H1 (cell line): ENCODE measurements at regions not wholly inside any gene's neighbourhood (a gene's known extent, or its start where the extent isn't known, plus 50 kb on each side); places are given as distances from the start of the nearest gene placed in this dataset.

Source experiments
- CTCF ChIA-PET: fragments of 300-600 bp; sonication (Branson Sonifier 250); formaldehyde crosslinking; loops from one replicate; lab custom pipeline; 2021; ENCODE audit not compliant: partially characterized antibody; lab: Charles Lee
- POLR2A ChIA-PET: fragments of 300-600 bp; sonication (Branson Sonifier 250); formaldehyde crosslinking; loops from one replicate; lab custom pipeline; 2021; ENCODE audit warnings: inconsistent platforms; ENCODE audit not compliant: partially characterized antibody; lab: Charles Lee
- DNase-seq, 2 experiments: peaks; one replicate each; pipeline versions ENCODE4 v3.0.0 to v3.0.0-alpha.2; 2010 to 2022; ENCODE audit warnings: low spot score in 2 of 2, low read depth in 1 of 2, mixed read lengths in 1 of 2
- FAIRE-seq: peaks from 2 replicates; lab custom pipeline; 2011; peaks lifted over from hg19 to GRCh38; lab: Jason Lieb, UNC
- H2AFZ ChIP-seq: 2 replicates; pipeline ENCODE4 v1.8.1; 2012; ENCODE audit warnings: low read length, inconsistent platforms
- H2AK5ac ChIP-seq: 2 replicates; pipeline ENCODE4 v1.6.1; 2013; ENCODE audit warnings: low read depth, low read length
- H2BK120ac ChIP-seq: replicated peaks from 2 replicates; pipeline ENCODE3; 2013; ENCODE audit warnings: low read depth, low read length, inconsistent platforms
- H2BK12ac ChIP-seq: 2 replicates; pipeline ENCODE4 v1.6.1; 2013; ENCODE audit warnings: low read depth, low read length
- H2BK15ac ChIP-seq: 2 replicates; pipeline ENCODE4 v1.6.1; 2013; ENCODE audit warnings: low read length
- H2BK20ac ChIP-seq: 2 replicates; pipeline ENCODE4 v1.6.1; 2013; ENCODE audit warnings: low read length
- H2BK5ac ChIP-seq: 2 replicates; pipeline ENCODE4 v1.6.1; 2013; ENCODE audit warnings: low read depth, low read length
- H3K14ac ChIP-seq: 2 replicates; pipeline ENCODE4 v1.6.1; 2013; ENCODE audit warnings: inconsistent platforms; ENCODE audit not compliant: insufficient read length
- H3K18ac ChIP-seq: 2 replicates; pipeline ENCODE4 v1.6.1; 2013; ENCODE audit warnings: low read length; ENCODE audit errors: extremely low read depth
- H3K23ac ChIP-seq: 2 replicates; pipeline ENCODE4 v1.6.1; 2013; ENCODE audit warnings: inconsistent platforms; ENCODE audit not compliant: insufficient read length
- H3K23me2 ChIP-seq: 2 replicates; pipeline ENCODE4 v1.6.1; 2013; ENCODE audit warnings: low read depth, low read length
- H3K27ac ChIP-seq: 2 replicates; pipeline ENCODE4 v1.6.1; 2011; ENCODE audit warnings: low read depth, low read length, inconsistent platforms
- H3K27me3 ChIP-seq, 4 experiments: replicated peaks in 1 of 4; 1 replicate in 1 of 4; 2 replicates in 3 of 4; pipeline versions ENCODE4 v1.6.1 to v1.8.1; 2011 to 2013; ENCODE audit warnings: low read length in 3 of 4, mild to moderate bottlenecking in 3 of 4, inconsistent platforms in 2 of 4, mixed read lengths in 2 of 4, moderate library complexity in 1 of 4; ENCODE audit not compliant: control insufficient read depth in 3 of 4, insufficient read depth in 3 of 4; ENCODE audit errors: extremely low read depth in 1 of 4
- H3K36me3 ChIP-seq, 4 experiments: 2 replicates each; pipeline versions ENCODE4 v1.6.1 to v1.8.1; 2011 to 2013; ENCODE audit warnings: mild to moderate bottlenecking in 4 of 4, low read length in 3 of 4, moderate library complexity in 2 of 4, control low read depth in 1 of 4, inconsistent platforms in 1 of 4; ENCODE audit not compliant: insufficient read depth in 4 of 4, control insufficient read depth in 2 of 4
- H3K4ac ChIP-seq: replicated peaks from 2 replicates; pipeline ENCODE3; 2013; ENCODE audit warnings: low read length, low read depth, mixed read lengths, inconsistent platforms; ENCODE audit not compliant: insufficient read length
- H3K4me1 ChIP-seq, 4 experiments: replicated peaks in 1 of 4; 1 replicate in 1 of 4; 2 replicates in 3 of 4; pipeline versions ENCODE4 v1.6.1 to v1.8.1; 2011 to 2013; ENCODE audit warnings: low read length in 3 of 4, inconsistent platforms in 2 of 4, mixed read lengths in 1 of 4; ENCODE audit not compliant: insufficient read depth in 4 of 4, control insufficient read depth in 3 of 4
- H3K4me2 ChIP-seq, 2 experiments: 2 replicates each; pipeline versions ENCODE4 v1.6.1 to v1.8.1; 2011 to 2013; ENCODE audit warnings: low read depth in 2 of 2, low read length in 2 of 2, control low read depth in 1 of 2, inconsistent platforms in 1 of 2, mild to moderate bottlenecking in 1 of 2; ENCODE audit not compliant: insufficient read depth in 1 of 2
- H3K4me3 ChIP-seq, 4 experiments: fragments of 200-600, 300-600 bp in 1 of 4; sonication (generic), shearing (Covaris generic), sonication (Bioruptor Twin) in 1 of 4; 2 replicates each; pipeline versions ENCODE4 v1.5.1 to v1.8.1; 2011 to 2016; ENCODE audit warnings: low read length in 4 of 4, low read depth in 3 of 4, control low read depth in 2 of 4, inconsistent platforms in 2 of 4, mild to moderate bottlenecking in 2 of 4, mixed read lengths in 1 of 4, moderate library complexity in 1 of 4; ENCODE audit not compliant: insufficient read depth in 2 of 4; ENCODE audit errors: extremely low read depth in 1 of 4
- H3K56ac ChIP-seq: replicated peaks from 2 replicates; pipeline ENCODE3; 2013; ENCODE audit warnings: low read depth, mild to moderate bottlenecking, mixed read lengths, low read length, inconsistent platforms; ENCODE audit not compliant: insufficient read length
- H3K79me1 ChIP-seq: 2 replicates; pipeline ENCODE4 v1.6.1; 2013; ENCODE audit warnings: low read depth, low read length, control low read depth
- H3K79me2 ChIP-seq, 2 experiments: 2 replicates each; pipeline versions ENCODE4 v1.6.1 to v1.8.1; 2012 to 2013; ENCODE audit warnings: low read length in 2 of 2, mild to moderate bottlenecking in 2 of 2, inconsistent platforms in 1 of 2; ENCODE audit not compliant: insufficient read depth in 2 of 2, control insufficient read depth in 1 of 2
- H3K9ac ChIP-seq, 4 experiments: replicated peaks in 1 of 4; 1 replicate in 1 of 4; 2 replicates in 3 of 4; pipeline versions ENCODE4 v1.6.1 to v1.8.1; 2011 to 2013; ENCODE audit warnings: low read depth in 3 of 4, low read length in 3 of 4, control low read depth in 2 of 4, mild to moderate bottlenecking in 2 of 4, moderate library complexity in 2 of 4, inconsistent platforms in 1 of 4; ENCODE audit errors: extremely low read depth in 1 of 4
- H3K9me3 ChIP-seq, 2 experiments: 2 replicates each; pipeline versions ENCODE4 v1.6.1 to v1.8.1; 2012 to 2013; ENCODE audit warnings: mild to moderate bottlenecking in 2 of 2, moderate library complexity in 2 of 2, control low read depth in 1 of 2, inconsistent platforms in 1 of 2, low read depth in 1 of 2, low read length in 1 of 2, mixed read lengths in 1 of 2; ENCODE audit not compliant: insufficient read depth in 2 of 2
- H4K20me1 ChIP-seq, 2 experiments: replicated peaks in 1 of 2; 2 replicates each; pipeline versions ENCODE3 to v1.8.1; 2011 to 2013; ENCODE audit warnings: inconsistent platforms in 2 of 2, low read length in 2 of 2, mild to moderate bottlenecking in 1 of 2; ENCODE audit not compliant: insufficient read depth in 2 of 2, control insufficient read depth in 1 of 2
- H4K5ac ChIP-seq: 2 replicates; pipeline ENCODE4 v1.6.1; 2013; ENCODE audit warnings: low read length, low read depth, mixed read lengths, inconsistent platforms; ENCODE audit not compliant: insufficient read length
- H4K8ac ChIP-seq: 2 replicates; pipeline ENCODE4 v1.8.0; 2013; ENCODE audit warnings: mild to moderate bottlenecking, moderate library complexity, low read length, inconsistent platforms; ENCODE audit not compliant: insufficient read depth; ENCODE audit errors: extremely low read depth
- H4K91ac ChIP-seq: replicated peaks from 2 replicates; pipeline ENCODE3; 2013; ENCODE audit warnings: low read length, mixed read lengths, inconsistent platforms; ENCODE audit not compliant: insufficient read length
- BACH1 ChIP-seq: IDR thresholded peaks from 2 replicates; pipeline ENCODE4 v1.6.1; 2012; ENCODE audit warnings: low read length, improper control_type of control experiment
- CEBPB ChIP-seq: IDR thresholded peaks from 2 replicates; pipeline ENCODE4 v1.6.1; 2012; ENCODE audit warnings: low read depth, low read length
- EGR1 ChIP-seq: IDR thresholded peaks from 2 replicates; pipeline ENCODE4 v1.6.1; 2011; ENCODE audit warnings: low read depth, low read length, borderline replicate concordance
- POLR2AphosphoS5 ChIP-seq: IDR thresholded peaks from 2 replicates; pipeline ENCODE4 v1.6.1; 2011; ENCODE audit warnings: low read depth, low read length
- SP1 ChIP-seq: IDR thresholded peaks from 2 replicates; pipeline ENCODE4 v1.6.1; 2011; ENCODE audit warnings: low read depth, low read length
- TCF12 ChIP-seq: IDR thresholded peaks from 2 replicates; pipeline ENCODE4 v1.6.1; 2011; ENCODE audit warnings: low read depth, mild to moderate bottlenecking, low read length

- Histone ChIP-seq H4K5ac (no peak overlapping the region), H3K18ac (no peak overlapping the region), H2AK5ac (no peak overlapping the region), H2BK5ac (no peak overlapping the region), H3K27ac (no peak overlapping the region), H2BK15ac (no peak overlapping the region), H3K14ac (no peak overlapping the region), H3K27me3 (no peaks in the 10 kb centered on the region), H3K4me2 (no peak overlapping the region), H3K4me3 (no peak overlapping the region), H3K79me1 (no peaks in the 10 kb centered on the region), H4K8ac (no peak overlapping the region), H3K56ac (no peak overlapping the region), H3K4ac (no peak overlapping the region), H3K23ac (no peak overlapping the region), H3K4me1 (no peaks in the 10 kb centered on the region), H2AFZ (0 out of 2 replicates have a peak overlapping the region, but pooled peaks have one; percentile 59), H4K20me1 (no peaks in the 10 kb centered on the region), H3K23me2 (no peaks in the 10 kb centered on the region), H3K9me3 (no peaks in the 10 kb centered on the region), H2BK20ac (no peak overlapping the region), H4K91ac (no peak overlapping the region), H2BK12ac (no peak overlapping the region), H3K9ac (no peak overlapping the region), H3K36me3 (no peaks in the 10 kb centered on the region), H3K79me2 (no peaks in the 10 kb centered on the region), H2BK120ac (no peak overlapping the region)
- TF ChIP-seq POLR2AphosphoS5 (no peak), BACH1 (no peak), SP1 (no peak), EGR1 (no peak), TCF12 (no peak), CEBPB (no peak)
- ChIA-PET CTCF (no interaction called here), POLR2A (no interaction called here)
- FAIRE-seq = no peak
- DNase-seq = no peak
Observed at GRCh38 chr6:55052846-55053245, 121.5 kb upstream of the HCRTR2 start.
